Endothelial cell of umbilical vein (primary cell): ENCODE measurements at regions not wholly inside any gene's neighbourhood (a gene's known extent, or its start where the extent isn't known, plus 50 kb on each side); places are given as distances from the start of the nearest gene placed in this dataset.

Experiments used
- BruUV-seq: library from RNA; stranded (reverse); fragments of 400-500 nt; replicated peaks from 2 replicates; lab custom pipeline; 2021; lab: Mats Ljungman, UMichigan
- CTCF ChIA-PET: fragments of 300-600, 350-600 bp; sonication (Branson Sonifier 250); formaldehyde crosslinking; loops from one replicate; lab custom pipeline; 2021; ENCODE audit warnings: antibody characterized with exemption, inconsistent platforms; lab: Charles Lee
- POLR2A ChIA-PET: fragments of 300-600, 350-600 bp; sonication (Branson Sonifier 250); formaldehyde crosslinking; loops from one replicate; lab custom pipeline; 2021; ENCODE audit warnings: antibody characterized with exemption, inconsistent platforms; lab: Charles Lee
- DNase-seq: peaks from one replicate; pipeline ENCODE4 v3.0.0-alpha.2; 2011; ENCODE audit warnings: low read depth, low spot score
- FAIRE-seq: peaks from 2 replicates; lab custom pipeline; 2011; peaks lifted over from hg19 to GRCh38; lab: Jason Lieb, UNC
- H2AFZ ChIP-seq: 2 replicates; pipeline ENCODE4 v1.6.0; 2012; ENCODE audit warnings: low read depth, low read length, control low read depth, inconsistent platforms
- H3K27ac ChIP-seq: 2 replicates; pipeline ENCODE4 v1.5.1; 2011; ENCODE audit warnings: low read depth, mild to moderate bottlenecking, control low read depth, low read length, moderate library complexity; ENCODE audit not compliant: insufficient read depth
- H3K27me3 ChIP-seq, 2 experiments: 2 replicates each; pipeline versions ENCODE4 v1.6.0 to v1.6.1; 2011; ENCODE audit warnings: low read length in 2 of 2, mixed read lengths in 1 of 2; ENCODE audit not compliant: control insufficient read depth in 2 of 2, insufficient read depth in 2 of 2
- H3K36me3 ChIP-seq, 2 experiments: 2 replicates in 1 of 2; 3 replicates in 1 of 2; pipeline ENCODE4 v1.5.1; 2011; ENCODE audit warnings: low read length in 2 of 2, mild to moderate bottlenecking in 1 of 2, moderate library complexity in 1 of 2; ENCODE audit not compliant: control insufficient read depth in 2 of 2, insufficient read depth in 2 of 2; ENCODE audit errors: extremely low read depth in 1 of 2
- H3K4me1 ChIP-seq: 3 replicates; pipeline ENCODE4 v1.5.1; 2011; ENCODE audit warnings: mild to moderate bottlenecking, low read length; ENCODE audit not compliant: control insufficient read depth, insufficient read depth; ENCODE audit errors: extremely low read depth
- H3K4me2 ChIP-seq: 2 replicates; pipeline ENCODE4 v1.6.1; 2011; ENCODE audit warnings: low read length, control low read depth, mixed read lengths; ENCODE audit not compliant: insufficient read depth
- H3K4me3 ChIP-seq, 3 experiments: fragments of 200-600 bp in 1 of 3; sonication (generic), shearing (Covaris generic) in 1 of 3; replicated peaks in 1 of 3; 2 replicates each; pipeline ENCODE4 v1.5.1; 2011 to 2016; ENCODE audit warnings: control low read depth in 3 of 3, low read length in 3 of 3, mild to moderate bottlenecking in 2 of 3, inconsistent platforms in 1 of 3, low read depth in 1 of 3, moderate library complexity in 1 of 3; ENCODE audit not compliant: insufficient read depth in 1 of 3
- H3K79me2 ChIP-seq: 2 replicates; pipeline ENCODE4 v1.6.0; 2012; ENCODE audit warnings: low read length, inconsistent platforms; ENCODE audit not compliant: control insufficient read depth, insufficient read depth
- H3K9ac ChIP-seq: replicated peaks from 2 replicates; pipeline ENCODE3; 2011; ENCODE audit warnings: low read length, control low read depth; ENCODE audit not compliant: insufficient read depth; ENCODE audit errors: extremely low read depth
- H3K9me1 ChIP-seq: replicated peaks from 3 replicates; pipeline ENCODE4 v1.6.0; 2011; ENCODE audit warnings: mild to moderate bottlenecking, low read length; ENCODE audit not compliant: control insufficient read depth, insufficient read depth; ENCODE audit errors: extremely low read depth
- H3K9me3 ChIP-seq: replicated peaks from 2 replicates; pipeline ENCODE4 v1.5.1; 2012; ENCODE audit warnings: low read length, inconsistent platforms; ENCODE audit not compliant: control insufficient read depth, insufficient read depth
- H4K20me1 ChIP-seq: replicated peaks from 2 replicates; pipeline ENCODE3; 2011; ENCODE audit warnings: mild to moderate bottlenecking, low read length; ENCODE audit not compliant: control insufficient read depth, insufficient read depth; ENCODE audit errors: extremely low read depth
- EZH2 ChIP-seq: IDR thresholded peaks from 2 replicates; pipeline ENCODE4 v1.6.1; 2012; ENCODE audit warnings: borderline replicate concordance, low read depth, mild to moderate bottlenecking, moderate library complexity, low read length, inconsistent platforms; ENCODE audit not compliant: severe bottlenecking
- FOS ChIP-seq: IDR thresholded peaks from 2 replicates; pipeline ENCODE4 v1.6.1; 2011; ENCODE audit warnings: mild to moderate bottlenecking, low read length, moderate library complexity, borderline replicate concordance; ENCODE audit not compliant: insufficient read depth
- GATA2 ChIP-seq: IDR thresholded peaks from 2 replicates; pipeline ENCODE4 v1.7.0; 2011; ENCODE audit warnings: low read depth, mild to moderate bottlenecking, moderate library complexity, mixed read lengths, low read length; ENCODE audit not compliant: insufficient read length, insufficient read depth
- JUN ChIP-seq: IDR thresholded peaks from 2 replicates; pipeline ENCODE4 v1.6.1; 2011; ENCODE audit warnings: borderline replicate concordance, low read depth; ENCODE audit not compliant: insufficient read length, insufficient read depth
- MAX ChIP-seq: IDR thresholded peaks from 2 replicates; pipeline ENCODE4 v1.6.1; 2011; ENCODE audit not compliant: insufficient read depth, insufficient read length
- MYC ChIP-seq: IDR thresholded peaks from one replicate; pipeline ENCODE4 v1.6.1; 2011; ENCODE audit warnings: mild to moderate bottlenecking, low read depth, low read length
- POLR2A ChIP-seq: IDR thresholded peaks from 2 replicates; pipeline ENCODE4 v1.6.1; 2012; ENCODE audit warnings: low read depth, mild to moderate bottlenecking, control low read depth, low read length
- POLR2AphosphoS5 ChIP-seq: IDR thresholded peaks from 2 replicates; pipeline ENCODE4 v1.6.1; 2012; ENCODE audit warnings: low read depth, mild to moderate bottlenecking, control low read depth, low read length, moderate library complexity; ENCODE audit not compliant: insufficient read depth
- dilution Hi-C: fragments of 300-500 bp; cut with MboI; formaldehyde crosslinking; loops from one replicate; pipeline ENCODE4 v1.15.0; 2019; ENCODE audit warnings: low sequenced_read_pairs; ENCODE audit not compliant: extremely low pct_ligation_motif_present
- intact Hi-C: fragments of 100-400 bp; cut with micrococcal nuclease; formaldehyde crosslinking; loops from one replicate; pipeline ENCODE4 v1.10.0; 2022

- no TSS peak for BruUV-seq
- CTCF ChIA-PET = interaction anchor here (1.1 kb wide), 1 partner anchor 9 kb away, joined by 4 read pairs; no protein-coding TSS in a partner anchor
Observed at GRCh38 chr10:78510566-78511323, 477.1 kb downstream of the RPS24 start.

GRCh38 chr10:78511324-78512204 lies 477.9 kb downstream of the RPS24 start:
- CTCF ChIA-PET = interaction anchor here (1.1 to 1.5 kb wide), 2 partner anchors 9 to 23 kb away, joined by 3 to 4 read pairs; no protein-coding TSS in a partner anchor

More at GRCh38 chr10:78510566-78511323, 477.1 kb downstream of the RPS24 start:
- POLR2A ChIA-PET = no interaction called here
- no peaks in the 10 kb centered on the region for H3K79me2 ChIP-seq
- H3K4me1 ChIP-seq = no peaks in the 10 kb centered on the region
- dilution Hi-C loops = no loop called here
- intact Hi-C loops = no loop called here
- TF ChIP-seq GATA2 (no peak), POLR2A (no peak), MAX (no peak), FOS (no peak), JUN (no peak), EZH2 (no peak)
- H3K9me3 ChIP-seq = no peaks in the 10 kb centered on the region
- H3K27me3 ChIP-seq = peaks cover 5 to 8% of the 10 kb centered on the region in 2 experiments
- H3K36me3 ChIP-seq = no peaks in the 10 kb centered on the region
- H3K9me1 ChIP-seq = no peaks in the 10 kb centered on the region
- FAIRE-seq (no peak), DNase-seq (no peak)
- H3K27ac ChIP-seq = no peak overlapping the region
- no peak overlapping the region for H3K4me3 ChIP-seq
- H2AFZ ChIP-seq = no peak overlapping the region
- no peaks in the 10 kb centered on the region for H4K20me1 ChIP-seq
- no peak overlapping the region for H3K9ac ChIP-seq
- H3K4me2 ChIP-seq = no peak overlapping the region

More at GRCh38 chr10:78511324-78512204, 477.9 kb downstream of the RPS24 start:
- Histone ChIP-seq H4K20me1 (no peaks in the 10 kb centered on the region), H2AFZ (no peak overlapping the region), H3K9me3 (no peaks in the 10 kb centered on the region), H3K4me1 (no peaks in the 10 kb centered on the region), H3K4me2 (no peak overlapping the region), H3K9ac (no peak overlapping the region), H3K27me3 (peaks cover 5 to 8% of the 10 kb centered on the region in 2 experiments), H3K4me3 (no peak overlapping the region), H3K36me3 (no peaks in the 10 kb centered on the region), H3K79me2 (no peaks in the 10 kb centered on the region), H3K9me1 (no peaks in the 10 kb centered on the region), H3K27ac (no peak overlapping the region)
- dilution Hi-C loops = no loop called here
- POLR2A ChIA-PET = no interaction called here
- intact Hi-C loops = no loop called here
- TF ChIP-seq MAX = no peak
- no peak for TF ChIP-seq FOS
- TF ChIP-seq POLR2AphosphoS5 = no peak
- no peak for TF ChIP-seq MYC
- DNase-seq (no peak), FAIRE-seq (no peak)
- BruUV-seq = no TSS peak
